ENCODE measurements at regions not wholly inside any gene's neighbourhood (a gene's known extent, or its start where the extent isn't known, plus 50 kb on each side); places are given as distances from the start of the nearest gene placed in this dataset.

DNA sequence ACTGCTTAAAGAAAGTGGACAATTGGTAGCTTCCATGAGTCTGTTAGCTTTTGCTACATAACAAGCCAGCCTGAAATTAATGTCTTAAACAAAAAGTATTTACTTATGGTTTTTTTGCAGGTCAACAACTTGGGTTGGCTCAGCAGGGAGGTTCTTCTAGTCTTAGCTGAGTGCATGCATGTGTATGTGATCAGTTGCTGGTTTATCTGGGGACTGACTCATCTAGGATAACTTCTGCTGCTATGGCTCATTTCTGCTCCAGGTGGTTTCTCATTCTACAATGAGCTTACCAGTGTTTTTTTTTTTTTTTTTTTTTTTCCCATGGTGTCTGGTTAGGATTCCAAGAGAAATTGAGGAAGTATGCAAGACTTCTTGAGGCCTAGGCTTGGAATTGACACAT lies 244.7 kb downstream of the NSUN3 start:
- no peak overlapping the region for H3K27ac Mint-ChIP-seq
- ATAC-seq (no peak), DNase-seq (ENCODE audit: low spot score) (no peak)
- Histone ChIP-seq H4K20me1 (replicated peaks; ENCODE audit: insufficient read depth) (no peaks in the 10 kb centered on the region), H3K4me2 (no peak overlapping the region), H3K27ac (ENCODE audit: low read depth) (no peak overlapping the region), H3K4me3 (no peak overlapping the region), H2AFZ (no peak overlapping the region), H3K79me2 (replicated peaks; ENCODE audit: insufficient read depth) (no peaks in the 10 kb centered on the region), H3K27me3 (ENCODE audit: insufficient read depth) (no peaks in the 10 kb centered on the region), H3K36me3 (ENCODE audit: insufficient read depth) (no peaks in the 10 kb centered on the region), H3K4me1 (ENCODE audit: insufficient read depth) (peaks cover 5% of the 10 kb centered on the region; the same call in 1 of the 2 replicates), H3K9me2 (ENCODE audit: insufficient read depth) (no peaks in the 10 kb centered on the region), H3F3A (replicated peaks; ENCODE audit: low read depth) (no peaks in the 10 kb centered on the region)
- H3K36me3 Mint-ChIP-seq (ENCODE audit: low read depth) = no peaks in the 10 kb centered on the region; the same call in 2 of the 3 replicates
- TF ChIP-seq ZNF331 (CRISPR knock-in tag; IDR thresholded peaks at IDR 0.05; ENCODE audit: low read depth) (peak; percentile 68; the same call in 1 of the 2 replicates), POLR2AphosphoS5 (IDR thresholded peaks at IDR 0.05; ENCODE audit: low read depth) (no peak)
- H3K4me3 Mint-ChIP-seq = no peak overlapping the region
- H3K4me1 Mint-ChIP-seq = peaks cover 21% of the 10 kb centered on the region; the same call in 2 of the 3 replicates
- H3K9me3 Mint-ChIP-seq = no peaks in the 10 kb centered on the region; the same call in 2 of the 3 replicates
- H3K27me3 Mint-ChIP-seq (ENCODE audit: insufficient read depth, low read depth, poor library complexity) = peaks cover 3% of the 10 kb centered on the region

DNA sequence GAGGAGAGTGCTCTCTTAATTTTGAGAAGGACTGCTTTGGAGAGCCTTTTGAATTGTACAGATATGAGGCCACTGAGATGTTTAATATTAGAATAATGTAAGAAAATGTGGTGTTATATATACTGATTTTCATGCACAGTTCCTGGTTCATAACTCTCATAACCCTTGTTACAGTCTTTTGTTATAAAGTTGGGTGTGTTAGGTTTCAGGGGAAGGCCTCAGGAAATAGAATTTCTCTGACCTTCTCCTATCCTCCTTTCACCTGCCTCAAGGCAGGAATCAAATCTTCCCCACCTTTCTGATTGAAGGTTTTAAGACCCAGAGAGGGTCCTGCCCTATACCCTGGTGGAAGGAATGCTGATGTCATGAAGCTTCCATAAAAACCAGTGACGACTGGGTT lies 245.9 kb downstream of the NSUN3 start:
- Histone ChIP-seq H3K27ac (ENCODE audit: low read depth) (no peak overlapping the region), H3K4me1 (ENCODE audit: insufficient read depth) (peaks cover 5% of the 10 kb centered on the region; the same call in 1 of the 2 replicates), H3K4me2 (no peak overlapping the region), H4K20me1 (replicated peaks; ENCODE audit: insufficient read depth) (no peaks in the 10 kb centered on the region), H3F3A (replicated peaks; ENCODE audit: low read depth) (no peaks in the 10 kb centered on the region), H3K27me3 (ENCODE audit: insufficient read depth) (no peaks in the 10 kb centered on the region), H3K4me3 (no peak overlapping the region), H3K9me2 (ENCODE audit: insufficient read depth) (no peaks in the 10 kb centered on the region), H3K79me2 (replicated peaks; ENCODE audit: insufficient read depth) (no peaks in the 10 kb centered on the region), H2AFZ (no peak overlapping the region), H3K36me3 (ENCODE audit: insufficient read depth) (no peaks in the 10 kb centered on the region)
- no peak for ATAC-seq
- H3K36me3 Mint-ChIP-seq (ENCODE audit: low read depth) = no peaks in the 10 kb centered on the region; the same call in 2 of the 3 replicates
- TF ChIP-seq EZH2 (IDR thresholded peaks at IDR 0.05; ENCODE audit: low read depth, unreplicated experiment) = no peak
- TF ChIP-seq, protein P1, sequence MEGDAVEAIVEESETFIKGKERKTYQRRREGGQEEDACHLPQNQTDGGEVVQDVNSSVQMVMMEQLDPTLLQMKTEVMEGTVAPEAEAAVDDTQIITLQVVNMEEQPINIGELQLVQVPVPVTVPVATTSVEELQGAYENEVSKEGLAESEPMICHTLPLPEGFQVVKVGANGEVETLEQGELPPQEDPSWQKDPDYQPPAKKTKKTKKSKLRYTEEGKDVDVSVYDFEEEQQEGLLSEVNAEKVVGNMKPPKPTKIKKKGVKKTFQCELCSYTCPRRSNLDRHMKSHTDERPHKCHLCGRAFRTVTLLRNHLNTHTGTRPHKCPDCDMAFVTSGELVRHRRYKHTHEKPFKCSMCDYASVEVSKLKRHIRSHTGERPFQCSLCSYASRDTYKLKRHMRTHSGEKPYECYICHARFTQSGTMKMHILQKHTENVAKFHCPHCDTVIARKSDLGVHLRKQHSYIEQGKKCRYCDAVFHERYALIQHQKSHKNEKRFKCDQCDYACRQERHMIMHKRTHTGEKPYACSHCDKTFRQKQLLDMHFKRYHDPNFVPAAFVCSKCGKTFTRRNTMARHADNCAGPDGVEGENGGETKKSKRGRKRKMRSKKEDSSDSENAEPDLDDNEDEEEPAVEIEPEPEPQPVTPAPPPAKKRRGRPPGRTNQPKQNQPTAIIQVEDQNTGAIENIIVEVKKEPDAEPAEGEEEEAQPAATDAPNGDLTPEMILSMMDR (conservative IDR thresholded peaks at IDR 0.05; ENCODE audit: low read depth in 2 of 2) = peak in 1 of 2 experiments; percentile 11; a peak in 1 of 4 replicates
- H3K27me3 Mint-ChIP-seq (ENCODE audit: insufficient read depth, low read depth, poor library complexity) = peaks cover 3% of the 10 kb centered on the region
- H3K4me1 Mint-ChIP-seq = peaks cover 18% of the 10 kb centered on the region; the same call in 2 of the 3 replicates
- H3K27ac Mint-ChIP-seq = no peak overlapping the region
- no peak overlapping the region for H3K4me3 Mint-ChIP-seq
- DNase-seq (ENCODE audit: low spot score) = no peak
- no peaks in the 10 kb centered on the region; the same call in 2 of the 3 replicates for H3K9me3 Mint-ChIP-seq

DNA sequence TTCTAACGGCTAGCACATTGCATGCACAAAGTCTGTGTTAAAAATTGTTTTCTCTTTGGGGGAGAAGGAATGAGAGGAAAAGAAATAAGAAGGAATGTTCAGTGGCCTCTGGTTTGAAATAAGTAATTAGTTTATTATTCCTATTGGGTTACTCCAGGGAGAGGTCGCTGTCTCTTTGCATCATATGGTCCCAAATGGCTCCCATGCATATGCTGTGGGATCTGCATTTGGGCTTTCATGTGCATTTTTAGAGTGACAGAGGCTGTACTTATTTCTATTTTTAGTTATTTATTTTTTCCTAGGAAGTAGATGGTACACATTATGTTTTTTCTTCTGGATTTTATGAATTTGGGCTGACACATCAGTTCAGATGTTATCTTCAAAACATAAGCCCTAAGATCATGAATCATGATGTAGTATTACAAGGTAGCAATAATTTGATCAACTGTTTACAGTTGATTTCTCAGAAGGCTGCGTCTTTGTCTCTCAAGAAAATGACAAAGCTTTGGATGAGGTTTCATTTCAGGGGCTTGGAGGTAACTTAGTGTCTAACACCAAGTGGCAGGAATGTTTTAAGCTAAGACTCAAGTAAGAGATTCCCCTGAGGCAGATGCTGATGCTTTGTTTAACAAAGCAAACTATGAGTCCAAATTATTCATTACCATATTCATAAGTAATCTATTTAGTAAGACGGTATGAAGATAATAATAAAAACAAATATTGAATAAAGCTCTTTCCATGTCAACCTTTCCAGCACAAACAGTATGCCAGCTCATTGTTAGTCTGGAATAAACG lies 247.7 kb downstream of the NSUN3 start:
- Histone ChIP-seq H3F3A (replicated peaks; ENCODE audit: low read depth) (no peaks in the 10 kb centered on the region), H2AFZ (no peak overlapping the region), H3K4me3 (no peak overlapping the region), H3K79me2 (replicated peaks; ENCODE audit: insufficient read depth) (no peaks in the 10 kb centered on the region), H3K36me3 (ENCODE audit: insufficient read depth) (no peaks in the 10 kb centered on the region), H3K4me1 (ENCODE audit: insufficient read depth) (peaks cover 5% of the 10 kb centered on the region; the same call in 1 of the 2 replicates), H4K20me1 (replicated peaks; ENCODE audit: insufficient read depth) (no peaks in the 10 kb centered on the region), H3K4me2 (no peak overlapping the region), H3K27ac (ENCODE audit: low read depth) (no peak overlapping the region), H3K9me2 (ENCODE audit: insufficient read depth) (no peaks in the 10 kb centered on the region), H3K27me3 (ENCODE audit: insufficient read depth) (no peaks in the 10 kb centered on the region)
- ATAC-seq (no peak), DNase-seq (ENCODE audit: low spot score) (no peak)
- Mint-ChIP-seq H3K27me3 (ENCODE audit: insufficient read depth, low read depth, poor library complexity) (peaks cover 3% of the 10 kb centered on the region), H3K4me1 (peaks cover 10% of the 10 kb centered on the region; the same call in 2 of the 3 replicates), H3K36me3 (ENCODE audit: low read depth) (no peaks in the 10 kb centered on the region; the same call in 2 of the 3 replicates), H3K4me3 (no peak overlapping the region), H3K9me3 (no peaks in the 10 kb centered on the region; the same call in 2 of the 3 replicates), H3K27ac (no peak overlapping the region)
- TF ChIP-seq, protein P1 (conservative IDR thresholded peaks at IDR 0.05; ENCODE audit: low read depth in 2 of 2) = no peak
- no peak for TF ChIP-seq POLR2AphosphoS5 (IDR thresholded peaks at IDR 0.05; ENCODE audit: low read depth)
- no peak for TF ChIP-seq CREB1 (CRISPR knock-in tag; IDR thresholded peaks at IDR 0.05; ENCODE audit: low read depth)

All from GM23338 (cell line).